AG04449 (cell line): ENCODE measurements at regions not wholly inside any gene's neighbourhood (a gene's known extent, or its start where the extent isn't known, plus 50 kb on each side); places are given as distances from the start of the nearest gene placed in this dataset.
"Not testable (repeated sequence)": the region's sequence is repeated elsewhere in the genome, so short reads cannot be mapped to it uniquely, and the experiment has no call there.

Experiments used
- CTCF ChIA-PET: fragments of 350-600 bp; formaldehyde crosslinking; extraction: SDS; loops from one replicate; lab custom pipeline; 2021; ENCODE audit warnings: antibody characterized with exemption; lab: Yijun Ruan, JAX
- POLR2A ChIA-PET: fragments of 400-600, 350-600 bp; formaldehyde crosslinking; extraction: SDS; loops from one replicate; lab custom pipeline; 2020; ENCODE audit warnings: antibody characterized with exemption, inconsistent platforms; lab: Yijun Ruan, JAX
- DNase-seq: peaks from one replicate; pipeline ENCODE4 v3.0.0-alpha.2; 2010; ENCODE audit warnings: low read depth, low spot score
- H3K4me3 ChIP-seq: 2 replicates; pipeline ENCODE4 v1.5.1; 2011; ENCODE audit warnings: low read depth, mild to moderate bottlenecking, control low read depth, low read length
- CTCF ChIP-seq: IDR thresholded peaks from one replicate; pipeline ENCODE4 v1.5.1; 2011; ENCODE audit warnings: mild to moderate bottlenecking, moderate library complexity, low read length, control low read depth, inconsistent platforms; ENCODE audit not compliant: insufficient read depth; ENCODE audit errors: missing control alignments

- CTCF ChIA-PET: no interaction called here
- DNase-seq: no peak
- H3K4me3 ChIP-seq: no peak overlapping the region
- TF ChIP-seq CTCF: no peak
- POLR2A ChIA-PET: no interaction called here
Observed at GRCh38 chr2:49643149-49643548, 488.8 kb upstream of the FSHR start.

- ChIA-PET POLR2A (no interaction called here), CTCF (no interaction called here)
- DNase-seq: no peak
- H3K4me3 ChIP-seq: no peak overlapping the region
- no peak for TF ChIP-seq CTCF
Observed at GRCh38 chr2:49640630-49641029, 486.3 kb upstream of the FSHR start.

- DNase-seq: no peak
- ChIA-PET POLR2A (no interaction called here), CTCF (no interaction called here)
Observed at GRCh38 chr2:49621016-49621415, 466.7 kb upstream of the FSHR start.

GRCh38 chr2:49619804-49620203, 465.5 kb upstream of the FSHR start:
- POLR2A ChIA-PET: no interaction called here
- DNase-seq: no peak
- CTCF ChIA-PET: no interaction called here
- TF ChIP-seq CTCF: no peak
- no peak overlapping the region for H3K4me3 ChIP-seq

More at GRCh38 chr2:49621016-49621415, 466.7 kb upstream of the FSHR start:
- no peak overlapping the region for H3K4me3 ChIP-seq
- no peak for TF ChIP-seq CTCF

GRCh38 chr2:49618491-49618890, 464.2 kb upstream of the FSHR start:
- no peak for TF ChIP-seq CTCF
- ChIA-PET POLR2A (no interaction called here), CTCF (no interaction called here)
- no peak for DNase-seq
- no peak overlapping the region for H3K4me3 ChIP-seq

GRCh38 chr2:49616800-49617199, 462.5 kb upstream of the FSHR start:
- CTCF ChIA-PET: interaction anchor here (1.0 kb wide), 1 partner anchor 785 kb away, joined by 3 read pairs; no protein-coding TSS in a partner anchor
- no peak for DNase-seq
- no peak overlapping the region for H3K4me3 ChIP-seq
- TF ChIP-seq CTCF: peak; percentile 12
- POLR2A ChIA-PET: no interaction called here

- POLR2A ChIA-PET, DNase-seq, H3K4me3 ChIP-seq, CTCF ChIA-PET: not testable (repeated sequence)
Observed at GRCh38 chr2:49611796-49612195, 457.5 kb upstream of the FSHR start.
